A673 (cell line): ENCODE measurements at regions not wholly inside any gene's neighbourhood (a gene's known extent, or its start where the extent isn't known, plus 50 kb on each side); places are given as distances from the start of the nearest gene placed in this dataset.

Experiments used
- BruUV-seq: library from RNA; stranded (reverse); fragments of 400-500 nt; replicated peaks from 2 replicates; lab custom pipeline; 2021; lab: Mats Ljungman, UMichigan
- CTCF ChIA-PET: fragments of 300-600 bp; sonication (Branson Sonifier 250); formaldehyde crosslinking; loops from one replicate; lab custom pipeline; 2022; ENCODE audit warnings: antibody characterized with exemption; lab: Charles Lee
- POLR2A ChIA-PET: fragments of 300-600 bp; sonication (Branson Sonifier 250); formaldehyde crosslinking; loops from one replicate; lab custom pipeline; 2022; ENCODE audit warnings: antibody characterized with exemption; ENCODE audit not compliant: low non-redundant PET; lab: Charles Lee
- DNase-seq: peaks from one replicate; pipeline ENCODE4 v3.0.0-alpha.2; 2015; ENCODE audit warnings: low spot score
- H3K27ac ChIP-seq: fragments of 200-600 bp; sonication (generic); 2 replicates; pipeline ENCODE4 v1.5.1; 2016; ENCODE audit warnings: mixed run types, low read depth, mild to moderate bottlenecking, mixed read lengths, antibody characterized with exemption, low read length; ENCODE audit not compliant: poor library complexity, severe bottlenecking
- H3K27me3 ChIP-seq: fragments of 200-600 bp; sonication (generic); replicated peaks from 2 replicates; pipeline ENCODE4 v1.6.1; 2017; ENCODE audit warnings: mixed run types, low read depth, mild to moderate bottlenecking, mixed read lengths, antibody characterized with exemption, low read length; ENCODE audit not compliant: insufficient read depth, poor library complexity
- H3K36me3 ChIP-seq: fragments of 200-600 bp; sonication (generic); 2 replicates; pipeline ENCODE4 v1.6.1; 2016; ENCODE audit warnings: mixed run types, mild to moderate bottlenecking, mixed read lengths, antibody characterized with exemption, low read length; ENCODE audit not compliant: insufficient read depth, poor library complexity, severe bottlenecking
- H3K4me1 ChIP-seq: fragments of 200-600 bp; sonication (generic); 2 replicates; pipeline ENCODE4 v1.6.1; 2017; ENCODE audit warnings: mixed run types, mild to moderate bottlenecking, mixed read lengths, antibody characterized with exemption, low read length; ENCODE audit not compliant: insufficient read depth, poor library complexity, severe bottlenecking
- H3K4me3 ChIP-seq: fragments of 200-600 bp; sonication (generic); 2 replicates; pipeline ENCODE4 v1.5.1; 2016; ENCODE audit warnings: low read depth, mixed run types, mild to moderate bottlenecking, mixed read lengths, low read length; ENCODE audit not compliant: poor library complexity, severe bottlenecking
- H3K9me3 ChIP-seq: fragments of 200-600 bp; sonication (generic); 2 replicates; pipeline ENCODE4 v1.6.1; 2016; ENCODE audit warnings: mixed run types, low read depth, mild to moderate bottlenecking, mixed read lengths, antibody characterized with exemption, low read length; ENCODE audit not compliant: poor library complexity, severe bottlenecking
- CTCF ChIP-seq: fragments of 300-800, 200-600 bp; sonication (generic); conservative IDR thresholded peaks from 2 replicates; pipeline ENCODE4 v1.5.1; 2017; ENCODE audit warnings: low read depth, mild to moderate bottlenecking, antibody characterized with exemption, low read length, moderate library complexity, mixed read lengths
- EZH2 ChIP-seq: fragments of 200-600 bp; sonication (generic); IDR thresholded peaks from 2 replicates; pipeline ENCODE4 v1.6.1; 2017; ENCODE audit warnings: borderline replicate concordance, low read depth, mild to moderate bottlenecking, mixed read lengths, antibody characterized with exemption, low read length; ENCODE audit not compliant: poor library complexity, severe bottlenecking
- intact Hi-C: fragments of 100-400 bp; cut with micrococcal nuclease; formaldehyde crosslinking; loops from one replicate; pipeline ENCODE4 v1.10.0; 2022; ENCODE audit not compliant: unreplicated experiment

DNA sequence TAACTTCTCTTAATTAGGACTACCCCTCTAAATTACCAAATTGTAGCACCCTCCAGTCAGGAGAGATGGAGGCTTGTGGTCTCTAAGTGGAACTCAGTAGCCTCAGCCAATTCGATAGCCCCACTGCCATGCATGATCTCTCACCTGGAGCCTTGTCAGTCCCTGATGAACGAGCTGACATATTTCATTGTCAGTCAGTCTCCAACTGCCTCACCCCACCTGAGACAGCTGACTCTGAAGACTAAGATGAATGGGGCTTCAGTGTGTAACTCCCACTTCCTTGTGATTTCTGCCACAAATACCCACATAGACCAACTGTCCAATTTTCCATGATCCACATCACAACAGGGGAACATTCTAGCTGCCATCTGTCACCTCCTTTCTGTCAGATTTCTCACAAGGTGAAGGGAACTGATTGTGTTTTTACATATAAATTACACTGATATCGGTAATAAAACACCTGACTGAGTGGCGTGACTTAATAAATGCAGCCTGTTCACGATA lies 206.5 kb downstream of the FAM181B start:
- no peak overlapping the region for H3K27ac ChIP-seq
- peaks cover 7% of the 10 kb centered on the region for H3K4me1 ChIP-seq
- POLR2A ChIA-PET, result no interaction called here
- H3K4me3 ChIP-seq, result no peak overlapping the region
- CTCF ChIA-PET, result no interaction called here
- no peak for DNase-seq
- H3K36me3 ChIP-seq, result no peaks in the 10 kb centered on the region
- H3K9me3 ChIP-seq, result no peaks in the 10 kb centered on the region
- intact Hi-C loops, result no loop called here
- peaks cover 10% of the 10 kb centered on the region for H3K27me3 ChIP-seq
- no peak for TF ChIP-seq EZH2
- no peak for TF ChIP-seq CTCF
- BruUV-seq, result no TSS peak

DNA sequence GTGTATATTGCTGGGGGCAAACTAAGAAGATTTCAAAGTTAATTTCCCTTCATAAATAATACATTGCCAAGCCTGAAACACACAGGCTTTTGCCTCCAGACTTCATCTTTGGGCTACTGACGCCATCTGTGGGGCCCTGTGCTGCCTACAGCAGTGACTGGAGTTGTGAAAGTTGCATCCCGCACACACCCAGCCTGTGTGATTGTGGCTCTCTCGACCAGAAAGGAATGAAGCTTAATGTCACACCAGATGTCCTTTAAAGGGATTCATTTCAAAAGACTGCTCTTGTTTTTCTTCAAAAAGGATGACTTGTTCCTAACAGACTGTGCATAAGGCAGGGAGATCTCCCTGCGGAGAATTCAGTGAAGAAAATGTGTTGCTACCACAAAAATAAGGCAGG lies 210.5 kb downstream of the FAM181B start:
- POLR2A ChIA-PET, result no interaction called here
- peaks cover 15% of the 10 kb centered on the region for H3K4me1 ChIP-seq
- BruUV-seq, result no TSS peak
- H3K9me3 ChIP-seq, result no peaks in the 10 kb centered on the region
- CTCF ChIA-PET, result no interaction called here
- TF ChIP-seq EZH2, result no peak
- peak; percentile 54 for TF ChIP-seq CTCF
- H3K36me3 ChIP-seq, result no peaks in the 10 kb centered on the region
- no peak overlapping the region for H3K27ac ChIP-seq
- H3K27me3 ChIP-seq, result peaks cover 2% of the 10 kb centered on the region
- intact Hi-C loops, result no loop called here
- no peak overlapping the region for H3K4me3 ChIP-seq
- peak; percentile 36 for DNase-seq

DNA sequence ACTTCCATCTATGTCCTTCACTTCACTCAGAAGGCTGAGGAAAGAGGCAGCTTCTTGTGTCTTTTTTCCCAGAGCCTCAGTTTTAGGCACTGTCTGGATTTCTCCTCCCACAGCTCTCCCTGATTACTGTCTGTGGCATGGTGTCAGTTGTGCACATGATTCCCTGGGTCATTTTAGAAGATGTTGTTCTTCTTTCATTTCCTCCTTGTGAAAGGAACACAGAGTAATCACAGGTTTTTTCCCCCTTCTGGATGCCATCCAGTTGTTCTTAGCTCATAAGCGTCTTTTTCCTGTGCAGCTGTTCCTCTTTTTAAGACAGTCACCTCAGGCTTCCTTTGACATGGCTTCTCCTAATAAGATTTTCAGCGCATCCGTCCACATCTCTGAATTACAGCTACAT lies 212.2 kb downstream of the FAM181B start:
- Histone ChIP-seq H3K27ac (no peak overlapping the region), H3K4me1 (peaks cover 15% of the 10 kb centered on the region), H3K9me3 (no peaks in the 10 kb centered on the region), H3K36me3 (no peaks in the 10 kb centered on the region), H3K27me3 (no peaks in the 10 kb centered on the region), H3K4me3 (no peak overlapping the region)
- CTCF ChIA-PET, result no interaction called here
- intact Hi-C loops, result no loop called here
- peak; percentile 43 for DNase-seq
- POLR2A ChIA-PET, result no interaction called here
- no TSS peak for BruUV-seq
- TF ChIP-seq EZH2, result no peak
- no peak for TF ChIP-seq CTCF
